GM10266 (cell line): ENCODE measurements at regions not wholly inside any gene's neighbourhood (a gene's known extent, or its start where the extent isn't known, plus 50 kb on each side); places are given as distances from the start of the nearest gene placed in this dataset.

Experiments
- DNase-seq: peaks from one replicate; pipeline ENCODE4 v3.0.0; 2012; ENCODE audit errors: extremely low spot score
- CTCF ChIP-seq: IDR thresholded peaks from 2 replicates; pipeline ENCODE4 v1.5.1; 2012; ENCODE audit warnings: mild to moderate bottlenecking, low read depth; ENCODE audit not compliant: control insufficient read depth, insufficient read depth; ENCODE audit errors: missing control alignments

DNA sequence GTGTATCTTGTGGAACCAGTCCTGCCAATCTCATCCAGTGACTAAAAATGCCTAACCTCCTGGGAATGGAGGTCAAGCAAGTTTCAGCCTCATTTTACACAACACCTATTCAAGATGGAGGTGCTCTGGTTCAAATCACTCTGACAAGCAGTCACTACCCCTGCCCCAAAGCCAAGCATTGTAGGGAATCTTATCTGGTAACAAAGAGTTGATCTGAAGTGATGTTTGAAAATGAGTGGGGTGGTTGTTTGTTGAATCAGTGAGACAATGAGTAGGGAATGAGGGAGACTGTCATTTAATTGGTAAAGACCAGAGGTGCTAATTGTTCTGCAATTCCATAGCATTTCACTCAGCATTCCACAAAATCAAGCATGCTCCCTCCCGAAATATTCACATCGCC is 132.0 kb downstream of the RND3 start:
- no peak for TF ChIP-seq CTCF
- no peak for DNase-seq

- no peak for DNase-seq
- TF ChIP-seq CTCF, result no peak
These were observed 134.1 kb downstream of the RND3 start for GRCh38 chr2:150353376-150353775.

DNA sequence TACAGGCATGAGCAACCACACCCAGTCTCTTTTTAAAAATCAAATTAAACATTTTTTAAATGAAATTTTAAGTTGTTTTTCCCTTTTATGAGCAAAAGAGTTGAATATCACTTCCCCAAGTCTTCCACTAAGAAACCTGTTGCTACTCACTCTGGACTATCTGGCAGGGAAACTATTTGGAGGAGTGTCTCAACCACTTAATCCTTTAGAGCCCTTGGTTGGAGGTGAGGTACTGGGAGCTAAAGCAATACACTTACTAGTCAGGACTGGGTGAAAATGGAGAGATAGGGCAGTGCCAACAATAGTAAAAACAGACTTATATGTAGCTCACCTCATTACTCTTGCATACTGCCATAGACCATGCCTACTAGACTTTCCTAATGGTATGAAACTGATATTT is 135.5 kb downstream of the RND3 start:
- no peak for DNase-seq
- TF ChIP-seq CTCF, result no peak

DNA sequence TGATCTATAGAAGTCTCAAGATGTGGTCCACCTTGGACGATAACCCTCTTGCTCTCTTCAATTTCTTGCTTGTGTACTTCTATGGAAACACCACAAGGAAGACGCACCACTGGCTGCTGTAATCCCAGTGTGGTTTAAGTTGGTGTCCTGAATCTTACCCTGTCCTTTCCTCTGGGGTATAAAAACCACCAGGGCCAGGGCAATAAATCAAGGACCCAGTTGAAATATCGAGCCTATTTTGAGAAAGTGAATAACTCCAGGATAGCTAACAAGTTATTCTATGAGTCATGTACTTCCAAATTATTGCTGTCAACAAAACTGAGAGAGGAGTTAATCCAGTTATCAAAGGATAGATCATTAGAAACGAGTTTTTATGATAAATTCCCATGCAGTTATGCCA is 137.0 kb downstream of the RND3 start:
- TF ChIP-seq CTCF, result no peak
- DNase-seq, result no peak

DNA sequence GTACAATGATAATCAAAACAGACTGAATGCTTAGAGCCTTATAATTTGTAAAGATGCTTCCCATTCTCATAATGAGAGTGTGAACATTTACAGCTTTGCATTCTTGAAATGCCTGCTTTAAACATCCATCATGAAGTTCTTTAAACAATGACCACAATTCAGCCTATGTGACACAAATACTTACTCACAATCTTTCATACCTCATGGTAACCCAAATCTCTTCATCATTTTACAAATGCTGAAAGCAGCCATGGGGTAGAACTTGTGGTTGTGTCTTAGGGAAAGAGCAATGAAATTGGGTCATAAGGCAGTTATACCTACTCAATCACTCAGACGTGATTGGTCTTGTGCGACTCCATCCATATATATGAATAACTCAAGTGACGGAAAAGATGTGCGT is 140.7 kb downstream of the RND3 start:
- DNase-seq, result no peak
- no peak for TF ChIP-seq CTCF

GRCh38 chr2:150341982-150342680 is 145.3 kb downstream of the RND3 start:
- no peak for TF ChIP-seq CTCF
- DNase-seq, result no peak

- no peak for DNase-seq
- no peak for TF ChIP-seq CTCF
These were observed 147.5 kb downstream of the RND3 start for GRCh38 chr2:150339951-150340350.
